ENCODE measurements at regions not wholly inside any gene's neighbourhood (a gene's known extent, or its start where the extent isn't known, plus 50 kb on each side); places are given as distances from the start of the nearest gene placed in this dataset.
"Not testable (repeated sequence)": the region's sequence is repeated elsewhere in the genome, so short reads cannot be mapped to it uniquely, and the experiment has no call there.

GRCh38 chr1:5638582-5638981 lies 353.6 kb downstream of the NPHP4 start:
- DNase-seq (ENCODE audit: low read depth in 3 of 3): no peak

DNA sequence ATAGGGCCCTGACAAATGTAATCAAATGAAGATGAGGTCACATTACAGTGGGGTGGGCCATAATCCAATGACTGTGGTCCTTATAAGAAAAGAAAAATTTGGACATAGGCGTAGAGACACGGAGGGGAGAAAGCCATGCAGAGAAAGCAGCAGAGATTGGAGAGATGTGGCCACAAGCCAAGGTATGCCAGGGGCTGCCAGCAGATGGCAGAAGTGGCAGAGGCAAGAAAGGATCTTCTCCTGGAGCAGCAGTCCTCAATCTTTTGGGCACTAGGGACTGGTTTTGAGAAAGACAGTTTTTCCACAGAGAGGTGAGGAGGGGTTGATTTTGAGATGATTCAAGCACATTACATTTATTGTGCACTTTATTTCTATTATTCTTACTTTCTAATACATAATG lies 355.1 kb downstream of the NPHP4 start:
- DNase-seq (ENCODE audit: low read depth in 3 of 3): no peak

DNA sequence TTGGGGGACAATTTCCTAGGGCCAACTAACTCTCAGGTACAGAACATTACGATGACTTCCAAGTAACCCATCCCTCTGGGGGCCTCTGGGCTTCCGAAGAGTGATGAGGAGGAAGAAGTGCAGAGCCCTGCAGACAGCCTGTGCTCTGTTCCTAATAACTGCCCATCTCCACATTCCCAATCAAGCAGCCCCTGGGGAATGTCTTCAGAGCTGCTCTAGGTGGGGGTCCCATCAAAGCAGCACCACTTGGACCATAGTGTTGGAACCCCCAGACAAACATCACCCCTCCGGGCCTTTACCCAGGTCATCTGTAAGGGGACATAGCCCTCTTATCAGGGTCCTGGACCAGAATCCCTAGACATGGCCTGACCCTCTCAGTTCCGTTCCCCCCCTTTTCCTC lies 357.3 kb downstream of the NPHP4 start:
- no peak for DNase-seq (ENCODE audit: low read depth in 3 of 3)

DNA sequence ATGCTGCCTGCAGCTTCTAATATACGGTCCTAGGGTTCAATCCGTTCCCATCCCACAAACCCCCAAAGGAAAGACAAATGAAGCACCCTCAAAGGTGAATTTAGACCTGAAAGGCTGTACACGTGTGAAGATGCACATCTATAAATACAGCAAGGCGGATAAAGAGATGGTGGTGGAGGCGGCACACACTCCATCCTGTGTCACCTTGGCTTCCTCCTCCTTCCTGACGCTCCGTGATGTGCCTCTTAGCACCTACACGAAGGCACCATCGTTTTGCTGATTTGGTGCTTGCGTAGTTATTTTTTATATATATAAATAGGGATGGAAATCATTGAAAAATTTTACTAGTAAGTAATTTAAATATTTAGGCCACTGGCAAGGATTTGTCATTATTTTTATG lies 359.4 kb downstream of the NPHP4 start:
- no peak for DNase-seq (ENCODE audit: low read depth in 3 of 3)

DNA sequence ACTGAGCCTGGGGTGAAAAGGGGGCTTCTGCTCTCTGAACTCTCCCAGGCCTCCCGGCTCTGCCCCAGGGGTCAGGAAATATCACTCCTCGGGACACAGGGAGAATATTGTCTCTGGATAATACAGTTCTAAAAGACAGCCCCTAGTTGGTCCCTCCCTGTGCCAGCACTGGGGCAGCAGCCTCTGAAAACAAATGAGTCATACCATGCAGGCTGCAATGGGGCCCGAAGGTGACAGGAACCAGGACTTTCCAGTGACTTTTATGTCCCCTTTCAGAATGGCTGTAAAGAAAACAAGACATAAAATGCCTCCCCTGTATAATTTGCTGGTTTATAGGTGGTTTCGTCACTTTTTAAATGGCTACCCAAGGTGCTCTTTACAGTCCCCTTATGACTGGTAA lies 360.0 kb downstream of the NPHP4 start:
- DNase-seq (ENCODE audit: low read depth in 3 of 3): no peak

GRCh38 chr1:5628416-5628815 lies 363.8 kb downstream of the NPHP4 start:
- no peak for DNase-seq (ENCODE audit: low read depth in 3 of 3)

- no peak for DNase-seq (ENCODE audit: low read depth in 3 of 3)
Measured at GRCh38 chr1:5623399-5623798, 368.8 kb downstream of the NPHP4 start.

- DNase-seq (ENCODE audit: low read depth in 3 of 3): no peak
Measured at GRCh38 chr1:5622412-5622811, 369.8 kb downstream of the NPHP4 start.

DNA sequence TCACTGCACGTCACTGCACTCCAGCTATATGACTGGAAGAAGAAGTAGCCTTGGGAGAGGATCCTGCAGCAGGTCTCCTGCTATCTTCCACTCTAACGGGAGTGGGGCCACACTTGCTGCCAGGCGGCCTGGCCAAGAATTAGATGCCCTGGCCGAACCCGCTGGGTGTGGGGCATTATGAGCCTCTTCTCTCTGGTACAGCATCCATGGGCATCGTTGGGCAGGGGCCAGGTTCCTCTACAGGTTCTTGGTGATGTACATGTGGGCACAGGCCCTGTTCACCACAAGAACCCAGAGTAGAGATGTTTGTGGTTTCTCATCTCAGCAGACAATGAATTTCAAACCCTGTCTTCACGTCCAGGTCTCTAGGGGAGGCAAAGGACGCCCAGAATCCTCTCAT lies 370.5 kb downstream of the NPHP4 start:
- DNase-seq (ENCODE audit: low read depth in 3 of 3): no peak

DNA sequence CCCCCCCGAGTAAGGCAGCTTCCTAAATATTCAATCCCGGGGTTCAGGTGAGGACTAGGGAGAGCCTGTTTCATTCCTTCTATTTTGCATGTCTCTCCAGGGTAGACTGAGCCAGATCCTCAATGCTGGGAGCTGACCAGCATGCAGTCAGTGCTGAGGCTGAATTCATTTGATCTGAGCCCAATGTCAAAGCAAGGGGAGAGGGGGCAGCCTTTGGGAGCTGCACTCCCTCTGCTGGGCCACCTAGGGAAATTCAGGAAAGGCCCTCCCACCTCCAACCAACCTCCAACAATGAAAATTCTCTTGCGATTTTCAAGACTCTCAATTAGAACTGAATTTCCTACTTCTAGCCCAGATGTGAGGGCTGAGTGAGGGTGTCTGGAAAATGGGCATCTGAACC lies 371.2 kb downstream of the NPHP4 start:
- no peak for DNase-seq (ENCODE audit: low read depth in 3 of 3)

- no peak for DNase-seq (ENCODE audit: low read depth in 3 of 3)
Measured at GRCh38 chr1:5620418-5620817, 371.8 kb downstream of the NPHP4 start.

- DNase-seq (ENCODE audit: low read depth in 3 of 3): no peak
Measured at GRCh38 chr1:5619469-5619868, 372.8 kb downstream of the NPHP4 start.

DNA sequence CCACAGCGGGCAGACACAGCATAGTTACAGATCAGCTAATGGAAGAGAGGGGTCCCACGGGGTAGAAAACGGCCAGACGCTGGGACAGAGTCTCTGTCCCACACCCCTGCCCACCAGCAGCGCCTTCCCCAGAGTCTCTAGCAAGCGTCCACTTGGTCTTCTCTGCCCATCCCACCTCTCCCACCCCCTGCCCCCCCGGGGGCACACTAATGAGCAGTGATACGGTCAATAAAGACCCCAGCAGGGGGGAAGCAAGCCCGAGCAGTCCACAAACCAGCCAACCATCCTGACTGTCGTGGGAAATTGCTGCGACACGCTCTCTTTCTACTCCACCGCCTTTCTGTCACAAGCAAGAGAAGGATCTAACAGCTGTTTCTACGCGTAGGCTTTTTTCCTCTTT lies 374.7 kb downstream of the NPHP4 start:
- no peak for DNase-seq (ENCODE audit: low read depth in 3 of 3)

DNA sequence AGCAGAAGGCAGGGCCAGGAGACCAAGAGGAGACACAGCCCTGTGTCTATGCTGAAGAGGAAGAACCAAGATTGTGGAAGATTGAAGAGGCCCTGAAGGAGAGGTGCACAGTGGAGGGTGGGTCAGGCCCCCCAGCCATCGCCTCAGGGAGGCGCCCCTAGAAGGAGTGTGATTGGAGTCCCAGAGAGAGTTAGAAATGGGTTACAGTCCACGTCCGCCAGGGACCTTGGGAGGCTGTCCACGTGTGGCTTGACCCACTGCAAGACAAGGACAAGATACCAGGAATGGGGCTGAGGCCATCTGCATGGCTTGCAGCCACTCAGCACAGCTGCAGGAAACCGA lies 375.1 kb downstream of the NPHP4 start:
- DNase-seq (ENCODE audit: low read depth in 3 of 3): no peak

DNA sequence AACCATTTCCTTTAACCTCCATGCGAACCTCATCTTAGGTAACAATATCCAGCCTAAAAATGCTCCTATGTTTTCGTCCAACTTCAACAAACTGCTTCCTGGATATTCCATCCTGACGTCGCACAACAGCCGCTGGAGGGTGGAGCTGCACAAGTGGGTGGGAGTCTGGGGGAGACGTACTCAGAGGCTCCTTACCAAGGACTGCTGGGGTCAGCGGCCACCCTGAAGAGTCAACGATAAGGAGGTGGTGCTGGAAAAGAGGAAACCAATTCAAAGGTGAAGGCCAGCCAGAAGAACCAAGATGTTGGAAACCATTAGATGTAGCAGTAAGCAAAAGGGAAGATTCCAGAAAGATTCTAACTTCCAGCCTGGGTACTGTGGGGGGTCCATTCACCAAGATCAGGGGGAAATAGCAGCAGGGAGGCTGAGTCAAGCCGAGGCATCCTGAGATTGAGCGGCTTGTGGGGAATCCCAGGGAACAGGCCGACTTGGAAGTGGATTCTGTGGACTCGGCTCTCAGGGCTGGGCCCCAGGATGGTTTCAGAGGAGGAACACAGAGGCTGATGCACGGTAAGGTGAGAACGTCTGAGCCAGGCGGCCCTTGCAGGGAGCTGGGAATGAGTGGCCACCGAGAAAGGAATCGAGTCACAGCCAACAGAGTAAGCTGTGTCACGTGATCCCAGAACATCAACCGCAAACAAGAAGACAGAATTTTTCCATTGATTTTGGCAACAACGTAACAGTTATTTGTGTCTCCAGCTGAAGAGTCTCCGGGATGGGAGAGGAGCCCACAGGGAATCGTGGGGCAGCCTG lies 375.7 kb downstream of the NPHP4 start:
- DNase-seq (ENCODE audit: low read depth in 3 of 3): no peak

- DNase-seq (ENCODE audit: low read depth in 3 of 3): no peak
Measured at GRCh38 chr1:5615076-5615475, 377.1 kb downstream of the NPHP4 start.

- no peak for DNase-seq (ENCODE audit: low read depth in 3 of 3)
Measured at GRCh38 chr1:5613900-5614299, 378.3 kb downstream of the NPHP4 start.

DNA sequence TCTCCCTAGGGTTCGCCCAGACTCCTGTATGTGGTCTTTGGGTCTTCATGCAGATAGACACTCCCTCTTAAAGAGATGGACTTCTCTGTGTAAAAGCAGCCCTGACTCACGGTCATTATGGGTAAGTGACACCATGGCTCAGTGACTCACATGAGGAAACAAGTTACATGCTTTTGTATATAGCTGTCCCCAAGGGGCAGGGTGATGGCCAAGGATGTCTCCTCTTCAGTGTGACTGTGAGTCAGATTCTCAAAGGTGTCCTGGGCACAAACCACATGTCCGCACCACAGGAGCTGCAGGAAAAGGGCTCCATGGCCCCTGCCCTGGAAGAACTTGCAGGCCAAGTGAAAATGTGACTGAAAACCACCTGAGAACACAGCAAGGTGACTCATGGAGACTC lies 380.4 kb downstream of the NPHP4 start:
- no peak for DNase-seq (ENCODE audit: low read depth in 3 of 3)

GRCh38 chr1:5611431-5611830 lies 380.8 kb downstream of the NPHP4 start:
- DNase-seq (ENCODE audit: low read depth in 3 of 3): no peak

- no peak for DNase-seq (ENCODE audit: low read depth in 3 of 3)
Measured at GRCh38 chr1:5610432-5610831, 381.8 kb downstream of the NPHP4 start.

- DNase-seq (ENCODE audit: low read depth in 3 of 3): no peak
Measured at GRCh38 chr1:5603353-5604104, 388.7 kb downstream of the NPHP4 start.

DNA sequence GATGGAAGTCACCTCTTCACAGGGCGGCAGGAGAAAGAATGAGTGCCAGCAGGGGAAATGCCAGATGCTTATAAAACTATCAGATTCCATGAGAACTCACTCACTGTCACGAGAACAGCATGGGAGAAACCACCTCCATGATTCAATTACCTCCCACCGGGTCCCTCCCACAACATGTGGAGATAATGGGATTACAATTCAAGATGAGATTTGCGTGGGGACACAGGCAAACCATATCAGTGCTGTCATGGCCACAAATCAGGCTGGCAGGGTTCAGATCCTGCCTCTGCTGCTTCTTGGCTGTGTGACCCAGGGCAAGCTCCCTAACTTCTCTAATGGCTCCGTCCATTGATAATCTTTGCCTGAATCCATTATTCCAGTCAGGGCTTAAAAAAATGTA lies 389.5 kb downstream of the NPHP4 start:
- not testable (repeated sequence) for DNase-seq (ENCODE audit: low read depth in 3 of 3)

DNA sequence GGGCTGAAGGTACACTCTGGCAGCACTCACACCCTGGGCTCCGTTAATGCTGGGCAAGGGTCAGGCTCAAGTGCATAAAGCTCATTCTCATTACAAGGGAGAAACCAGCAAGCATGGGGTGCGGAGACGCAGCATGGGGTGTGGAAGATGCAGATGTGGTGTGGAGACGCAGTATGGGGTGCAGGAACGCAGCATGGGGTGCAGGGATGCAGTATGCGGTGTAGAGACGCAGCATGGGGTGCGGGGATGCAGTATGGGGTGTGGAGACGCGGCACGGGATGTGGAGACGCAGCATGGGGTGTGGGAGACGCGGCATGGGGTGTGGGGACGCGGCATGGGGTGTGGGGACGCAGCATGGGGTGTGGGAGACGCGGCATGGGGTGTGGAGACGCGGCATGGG lies 390.7 kb downstream of the NPHP4 start:
- DNase-seq (ENCODE audit: low read depth in 3 of 3): no peak

DNA sequence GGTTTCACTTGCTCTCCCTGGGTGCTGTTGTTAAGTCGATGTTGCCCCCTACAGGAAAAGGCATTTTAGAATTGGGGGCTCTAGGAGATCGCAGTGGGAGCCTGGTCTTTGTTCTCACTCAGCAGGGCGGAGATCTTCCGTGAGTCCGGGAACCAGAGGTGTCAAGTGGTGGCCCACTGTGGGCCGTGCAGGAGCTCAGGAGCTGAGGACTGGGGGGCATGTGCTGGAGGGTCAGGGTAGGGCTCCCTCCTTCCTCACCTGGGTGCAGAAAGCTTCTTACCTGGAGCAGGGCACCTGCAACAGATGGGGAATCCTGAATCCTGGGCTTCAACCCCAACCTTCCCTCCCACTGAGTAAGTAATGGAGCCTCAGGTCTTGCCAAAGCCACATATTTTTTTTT lies 392.7 kb downstream of the NPHP4 start:
- DNase-seq (ENCODE audit: low read depth in 3 of 3): no peak
